GM23248 (cell line): ENCODE measurements at regions not wholly inside any gene's neighbourhood (a gene's known extent, or its start where the extent isn't known, plus 50 kb on each side); places are given as distances from the start of the nearest gene placed in this dataset.
"Not testable (repeated sequence)": the region's sequence is repeated elsewhere in the genome, so short reads cannot be mapped to it uniquely, and the experiment has no call there.

Experiments used
- DNase-seq: peaks from one replicate; pipeline ENCODE4 v3.0.0-alpha.2; 2015
- H2AFZ ChIP-seq: fragments of 200-600 bp; sonication (generic); 2 replicates; pipeline ENCODE4 v1.6.1; 2016; ENCODE audit warnings: antibody characterized with exemption
- H3F3A ChIP-seq: fragments of 200-600 bp; sonication (generic); 2 replicates; pipeline ENCODE4 v1.6.1; 2016; ENCODE audit warnings: mild to moderate bottlenecking, antibody characterized with exemption, mixed run types; ENCODE audit not compliant: insufficient read depth
- H3K27ac ChIP-seq: fragments of 200-600 bp; sonication (generic); 2 replicates; pipeline ENCODE4 v1.5.1; 2016; ENCODE audit warnings: mild to moderate bottlenecking
- H3K27me3 ChIP-seq: fragments of 200-600 bp; sonication (generic); replicated peaks from 2 replicates; pipeline ENCODE4 v1.6.1; 2016; ENCODE audit warnings: mild to moderate bottlenecking; ENCODE audit not compliant: insufficient read depth
- H3K36me3 ChIP-seq: fragments of 200-600 bp; sonication (generic); 2 replicates; pipeline ENCODE4 v1.6.1; 2016; ENCODE audit warnings: low read depth, mild to moderate bottlenecking
- H3K4me1 ChIP-seq: fragments of 200-600 bp; sonication (generic); 2 replicates; pipeline ENCODE4 v1.6.1; 2016; ENCODE audit warnings: mild to moderate bottlenecking; ENCODE audit not compliant: insufficient read depth
- H3K4me2 ChIP-seq: fragments of 200-600 bp; sonication (generic); one replicate; pipeline ENCODE4 v1.6.1; 2016; ENCODE audit warnings: mild to moderate bottlenecking; ENCODE audit not compliant: unreplicated experiment
- H3K4me3 ChIP-seq: fragments of 200-600 bp; sonication (generic); 2 replicates; pipeline ENCODE4 v1.5.1; 2016; ENCODE audit warnings: mild to moderate bottlenecking
- H3K79me2 ChIP-seq: fragments of 200-600 bp; sonication (generic); 2 replicates; pipeline ENCODE4 v1.6.1; 2016; ENCODE audit warnings: mild to moderate bottlenecking; ENCODE audit not compliant: insufficient read depth
- H3K9ac ChIP-seq: fragments of 200-600 bp; sonication (generic); 2 replicates; pipeline ENCODE4 v1.6.1; 2016; ENCODE audit warnings: mild to moderate bottlenecking
- H3K9me2 ChIP-seq: fragments of 200-600 bp; sonication (generic); 2 replicates; pipeline ENCODE4 v1.6.1; 2016; ENCODE audit warnings: mixed run types, mild to moderate bottlenecking, moderate library complexity; ENCODE audit not compliant: insufficient read depth
- H3K9me3 ChIP-seq: fragments of 200-600 bp; sonication (generic); one replicate; pipeline ENCODE4 v1.6.1; 2017; ENCODE audit warnings: low read depth
- H4K20me1 ChIP-seq: fragments of 200-600 bp; sonication (generic); 2 replicates; pipeline ENCODE4 v1.6.0; 2016; ENCODE audit not compliant: insufficient read depth
- EZH2 ChIP-seq: fragments of 200-600 bp; sonication (generic); IDR thresholded peaks from 2 replicates; pipeline ENCODE4 v1.6.1; 2018; ENCODE audit warnings: antibody characterized with exemption, mild to moderate bottlenecking; ENCODE audit not compliant: insufficient read depth, poor library complexity, severe bottlenecking
- EZH2phosphoT487 ChIP-seq: fragments of 200-600 bp; sonication (generic); IDR thresholded peaks from 2 replicates; pipeline ENCODE4 v1.6.1; 2018; ENCODE audit warnings: antibody characterized with exemption, moderate library complexity, mild to moderate bottlenecking, low read depth; ENCODE audit not compliant: insufficient read depth
- WGBS, 2 experiments: methylation state at CpG; one replicate each; pipeline ENCODE4 v1.1.6; 2015 to 2017; ENCODE audit warnings: low lambda C conversion rate in 2 of 2, low coverage in 1 of 2; ENCODE audit errors: missing lambda C conversion rate in 2 of 2; 5-methylcytosine and 5-hydroxymethylcytosine counted together
- in situ Hi-C: fragments of 300-500 bp; cut with MboI; formaldehyde crosslinking; loops from 2 replicates; pipeline ENCODE4 v1.15.0; 2020

- no peaks in the 10 kb centered on the region for H3F3A ChIP-seq
- H3K9me2 ChIP-seq: no peaks in the 10 kb centered on the region
- no peaks in the 10 kb centered on the region for H3K79me2 ChIP-seq
- in situ Hi-C loops: no loop called here
- WGBS, 2 experiments: 67 to 69% methylated on average over 7 of the region's 7 CpGs
- no peak overlapping the region for H3K27ac ChIP-seq
- H4K20me1 ChIP-seq: no peaks in the 10 kb centered on the region
- no peak overlapping the region for H3K4me2 ChIP-seq
- H3K4me1 ChIP-seq: no peaks in the 10 kb centered on the region
- H3K9ac ChIP-seq: no peak overlapping the region
- no peaks in the 10 kb centered on the region; the same call in none of the 2 replicates for H3K27me3 ChIP-seq
- no peak overlapping the region for H2AFZ ChIP-seq
- no peak overlapping the region for H3K4me3 ChIP-seq
- H3K9me3 ChIP-seq: no peaks in the 10 kb centered on the region
- H3K36me3 ChIP-seq: no peaks in the 10 kb centered on the region
- TF ChIP-seq EZH2phosphoT487 (no peak), EZH2 (no peak)
- no peak for DNase-seq
Measured at GRCh38 chr1:29623501-29623900, 387.2 kb downstream of the PTPRU start.

DNA sequence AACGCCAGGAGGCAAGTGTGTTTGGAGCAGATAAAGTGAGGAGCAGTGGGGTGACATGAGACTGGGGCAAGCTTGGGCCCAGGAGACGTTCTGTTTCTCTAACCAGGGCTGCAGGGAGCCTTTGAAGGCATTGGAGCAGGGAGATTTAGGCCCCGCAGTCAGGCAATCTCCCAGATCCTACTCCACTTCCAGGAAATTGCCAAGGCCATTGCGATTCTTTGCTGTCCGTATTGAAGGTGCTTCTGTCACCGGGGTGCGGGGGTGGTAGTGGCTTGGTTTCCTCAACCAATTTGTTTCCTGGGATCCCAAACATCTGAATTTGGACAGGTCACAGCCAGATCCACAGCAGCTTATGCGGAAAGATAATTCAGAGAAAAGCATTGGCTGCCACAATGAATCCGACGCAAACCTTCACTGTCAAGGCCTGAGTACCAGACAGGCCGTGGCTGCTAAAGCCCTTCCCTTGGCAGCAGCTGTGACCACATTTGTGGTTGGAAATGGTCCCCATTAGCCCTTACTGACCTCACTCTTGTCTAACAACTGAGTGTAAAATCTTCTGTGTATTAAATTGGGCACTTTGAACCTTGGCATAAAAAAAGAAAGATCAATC, 385.6 kb downstream of the PTPRU start:
- no peak overlapping the region for H3K9ac ChIP-seq
- H3K36me3 ChIP-seq: no peaks in the 10 kb centered on the region
- H3K27ac ChIP-seq: no peak overlapping the region
- H3K9me2 ChIP-seq: no peaks in the 10 kb centered on the region
- H3K27me3 ChIP-seq: no peaks in the 10 kb centered on the region; the same call in none of the 2 replicates
- H3K4me3 ChIP-seq: no peak overlapping the region
- H4K20me1 ChIP-seq: no peaks in the 10 kb centered on the region
- no peaks in the 10 kb centered on the region for H3K79me2 ChIP-seq
- H3F3A ChIP-seq: no peaks in the 10 kb centered on the region
- WGBS, 2 experiments: 63 to 75% methylated on average over 11 of the region's 11 CpGs
- H3K9me3 ChIP-seq: no peaks in the 10 kb centered on the region
- H3K4me2 ChIP-seq: no peak overlapping the region
- H3K4me1 ChIP-seq: no peaks in the 10 kb centered on the region
- in situ Hi-C loops: no loop called here
- TF ChIP-seq EZH2phosphoT487: no peak
- no peak for TF ChIP-seq EZH2
- H2AFZ ChIP-seq: no peak overlapping the region
- no peak for DNase-seq

DNA sequence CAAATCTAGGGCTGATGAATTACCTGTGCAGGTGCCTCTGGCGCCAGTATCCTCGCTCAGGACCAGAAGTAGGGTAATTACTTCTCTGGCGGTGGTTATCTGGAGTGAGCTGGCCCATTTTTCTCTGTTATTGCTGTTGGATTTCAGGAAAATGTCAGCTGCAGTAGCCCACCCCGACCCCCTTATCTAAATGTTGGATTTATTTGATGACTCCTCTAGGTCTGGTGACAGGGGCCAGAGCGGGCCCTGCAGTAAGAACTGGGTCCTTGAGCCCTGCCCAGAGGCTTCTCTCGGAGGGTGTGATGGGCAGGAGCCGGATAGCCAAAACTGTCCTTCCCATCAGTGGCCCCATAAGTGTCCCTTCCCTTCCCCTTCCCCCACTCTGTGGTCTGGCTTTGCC, 384.3 kb downstream of the PTPRU start:
- Histone ChIP-seq H4K20me1 (no peaks in the 10 kb centered on the region), H3K4me3 (no peak overlapping the region), H2AFZ (no peak overlapping the region), H3K9ac (no peak overlapping the region), H3K79me2 (no peaks in the 10 kb centered on the region), H3K27ac (no peak overlapping the region), H3K36me3 (no peaks in the 10 kb centered on the region), H3K9me3 (no peaks in the 10 kb centered on the region), H3K27me3 (no peaks in the 10 kb centered on the region; the same call in 1 of the 2 replicates), H3K9me2 (no peaks in the 10 kb centered on the region), H3F3A (no peaks in the 10 kb centered on the region), H3K4me1 (no peaks in the 10 kb centered on the region), H3K4me2 (no peak overlapping the region)
- TF ChIP-seq EZH2 (no peak), EZH2phosphoT487 (no peak)
- WGBS, 2 experiments: 56 to 68% methylated on average over 7 of the region's 7 CpGs
- in situ Hi-C loops: no loop called here
- DNase-seq: no peak

- H3K27me3 ChIP-seq: no peaks in the 10 kb centered on the region
- no peak overlapping the region for H3K4me3 ChIP-seq
- H4K20me1 ChIP-seq: no peaks in the 10 kb centered on the region
- no peak overlapping the region for H3K27ac ChIP-seq
- H3K9ac ChIP-seq: no peak overlapping the region
- TF ChIP-seq EZH2 (no peak), EZH2phosphoT487 (no peak)
- no peak overlapping the region for H2AFZ ChIP-seq
- no peaks in the 10 kb centered on the region for H3K79me2 ChIP-seq
- no peaks in the 10 kb centered on the region for H3F3A ChIP-seq
- no peak overlapping the region for H3K4me2 ChIP-seq
- H3K4me1 ChIP-seq: no peaks in the 10 kb centered on the region
- no peaks in the 10 kb centered on the region for H3K36me3 ChIP-seq
- no peaks in the 10 kb centered on the region for H3K9me3 ChIP-seq
- no peaks in the 10 kb centered on the region for H3K9me2 ChIP-seq
- in situ Hi-C loops: no loop called here
- DNase-seq: no peak
Measured at GRCh38 chr1:29607236-29607635, 370.9 kb downstream of the PTPRU start.

DNA sequence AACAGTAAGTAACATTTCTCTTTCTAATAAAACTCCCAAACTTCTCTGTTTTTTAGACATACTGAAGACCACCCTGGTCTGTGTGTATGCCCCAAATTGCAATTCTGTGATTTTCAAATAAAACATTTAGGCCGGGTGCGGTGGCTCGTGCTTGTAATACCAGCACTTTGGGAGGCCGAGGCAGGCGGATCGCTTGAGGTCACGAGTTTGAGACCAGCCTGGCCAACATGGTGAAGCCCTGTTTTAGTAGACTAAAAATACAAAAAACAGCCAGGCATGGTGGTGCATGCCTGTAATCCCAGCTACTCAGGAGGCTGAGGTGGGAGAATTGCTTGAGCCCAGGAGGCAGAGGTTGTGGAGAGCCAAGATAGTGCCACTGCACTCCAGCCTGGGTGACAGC, 368.5 kb downstream of the PTPRU start:
- H3K36me3 ChIP-seq, H3K4me2 ChIP-seq, H2AFZ ChIP-seq, H3K4me3 ChIP-seq, H3K27ac ChIP-seq, H4K20me1 ChIP-seq, in situ Hi-C loops, H3K9me2 ChIP-seq, H3K9me3 ChIP-seq, H3K79me2 ChIP-seq, H3F3A ChIP-seq, H3K9ac ChIP-seq, H3K4me1 ChIP-seq, DNase-seq, H3K27me3 ChIP-seq: not testable (repeated sequence)
- WGBS, 2 experiments: 66 to 68% methylated on average over 7 of the region's 7 CpGs
